ENCODE measurements at regions not wholly inside any gene's neighbourhood (a gene's known extent, or its start where the extent isn't known, plus 50 kb on each side); places are given as distances from the start of the nearest gene placed in this dataset.

DNA sequence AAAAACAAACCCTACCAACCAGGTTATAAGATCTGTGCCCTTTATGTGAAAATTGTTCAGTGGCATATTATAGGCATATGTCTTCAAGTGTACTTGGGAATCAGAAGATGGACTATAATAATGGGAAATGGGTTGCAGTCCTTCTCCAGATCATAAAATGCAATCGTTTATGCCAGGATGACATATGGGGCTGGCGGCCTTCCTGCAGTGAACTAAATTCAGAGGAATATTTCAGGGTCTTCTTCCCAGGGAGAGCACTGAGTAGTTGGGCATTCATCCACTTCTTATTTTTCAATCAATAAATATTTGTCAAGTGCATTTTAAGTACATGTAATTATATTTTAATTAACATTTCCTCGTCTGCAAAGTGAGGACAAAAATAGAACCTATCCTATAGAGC lies 176.2 kb upstream of the CNR1 start:
- no peak for DNase-seq (ENCODE audit: low read depth in 2 of 2)

DNA sequence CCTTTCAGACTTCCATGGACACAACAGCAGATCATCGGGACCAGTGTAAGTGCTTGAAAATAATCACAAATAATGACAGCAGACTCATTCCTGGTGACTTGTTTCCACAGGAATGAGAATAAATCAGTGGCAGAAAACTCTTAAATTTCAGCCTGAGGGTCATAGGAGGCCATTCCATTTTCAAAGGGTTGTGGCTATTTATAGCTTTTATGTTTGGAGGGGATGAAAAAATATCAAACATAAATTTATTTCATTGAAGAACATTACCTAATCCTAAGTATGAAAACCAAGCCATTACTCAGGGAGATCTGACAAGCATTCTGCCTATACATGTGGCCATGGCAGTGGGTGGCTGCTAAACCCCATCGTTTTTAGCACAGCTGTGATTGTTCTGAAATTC lies 173.6 kb upstream of the CNR1 start:
- DNase-seq (ENCODE audit: low read depth in 2 of 2): no peak

DNA sequence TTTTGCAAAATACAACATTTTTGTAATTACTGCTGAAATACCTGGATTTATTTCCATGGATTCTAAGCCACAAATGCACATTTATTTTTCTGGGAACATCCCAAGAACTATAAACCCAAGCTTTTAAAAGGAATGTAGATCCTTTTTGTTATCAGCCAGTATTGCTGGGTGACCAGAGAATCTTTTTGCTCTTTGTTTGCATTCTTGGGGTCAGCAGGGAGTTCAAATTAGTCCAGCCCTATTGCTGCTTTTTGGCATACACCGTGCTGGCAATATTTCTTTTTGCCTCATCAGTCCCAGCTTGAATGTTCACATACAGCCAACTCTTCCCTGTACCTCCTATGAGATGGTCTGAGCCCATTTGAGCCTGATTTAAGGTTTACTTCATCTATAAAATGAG lies 155.2 kb upstream of the CNR1 start:
- no peak for DNase-seq (ENCODE audit: low read depth in 2 of 2)

DNA sequence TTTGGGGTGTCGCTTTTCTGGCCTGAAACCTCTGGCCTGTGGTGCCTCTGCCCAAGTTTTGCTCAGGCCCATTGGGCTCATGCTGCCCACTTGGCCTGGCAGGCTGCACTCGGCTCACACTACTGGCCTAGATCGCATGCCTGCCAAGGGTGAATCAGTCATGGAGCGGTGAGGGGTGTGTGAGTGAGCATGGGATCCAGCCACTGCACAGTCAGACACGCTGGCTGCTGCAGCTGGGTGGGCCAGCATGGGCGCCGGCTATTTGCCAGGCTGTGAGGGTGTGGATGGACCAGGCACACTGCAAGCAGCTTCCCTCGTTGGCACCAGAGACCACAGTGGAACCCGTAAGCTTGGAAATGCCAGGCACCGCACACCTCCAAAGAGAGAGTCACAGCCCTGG lies 145.4 kb upstream of the CNR1 start:
- DNase-seq (ENCODE audit: low read depth in 2 of 2): no peak

DNA sequence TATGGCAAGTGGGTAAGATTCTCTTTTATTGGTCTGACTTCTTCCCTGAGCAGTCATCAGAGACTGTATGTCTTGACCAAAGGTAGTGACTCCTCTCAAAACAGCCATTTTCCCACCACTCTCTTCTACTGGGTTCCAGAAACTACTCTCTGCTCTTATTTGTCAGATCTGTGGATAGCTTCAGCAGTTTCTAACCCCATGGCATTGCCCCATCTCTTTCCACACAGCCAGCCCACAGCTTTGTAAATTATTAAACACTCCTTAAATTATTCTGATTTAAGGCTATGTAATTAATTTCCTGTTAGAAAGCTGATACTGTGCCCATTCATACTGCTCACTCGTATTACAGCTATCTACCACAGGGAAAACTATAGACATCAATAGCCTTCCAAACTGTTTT lies 138.4 kb upstream of the CNR1 start:
- no peak for DNase-seq (ENCODE audit: low read depth in 2 of 2)

DNA sequence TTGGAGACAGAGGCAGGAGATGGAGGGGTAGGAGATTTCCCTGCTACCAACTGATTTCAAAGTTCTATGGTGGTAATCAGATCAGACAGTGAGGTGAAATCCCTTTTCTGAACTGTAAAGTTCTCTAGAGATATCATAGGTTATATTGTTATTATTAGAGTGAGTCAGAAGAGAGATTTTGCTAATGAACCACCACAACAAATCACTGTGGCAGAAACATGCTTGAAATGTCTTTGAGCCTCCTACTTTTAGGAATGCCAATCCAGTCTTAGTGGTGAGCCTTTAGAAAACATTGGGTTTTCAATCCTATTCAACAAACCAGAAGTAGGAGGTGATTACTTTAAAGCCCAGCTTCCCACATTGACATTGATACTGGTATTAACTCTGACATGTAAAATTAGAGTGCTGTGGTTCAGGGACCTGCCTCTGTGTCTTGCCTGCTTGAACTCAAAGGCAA lies 136.7 kb upstream of the CNR1 start:
- no peak for DNase-seq (ENCODE audit: low read depth in 2 of 2)

DNA sequence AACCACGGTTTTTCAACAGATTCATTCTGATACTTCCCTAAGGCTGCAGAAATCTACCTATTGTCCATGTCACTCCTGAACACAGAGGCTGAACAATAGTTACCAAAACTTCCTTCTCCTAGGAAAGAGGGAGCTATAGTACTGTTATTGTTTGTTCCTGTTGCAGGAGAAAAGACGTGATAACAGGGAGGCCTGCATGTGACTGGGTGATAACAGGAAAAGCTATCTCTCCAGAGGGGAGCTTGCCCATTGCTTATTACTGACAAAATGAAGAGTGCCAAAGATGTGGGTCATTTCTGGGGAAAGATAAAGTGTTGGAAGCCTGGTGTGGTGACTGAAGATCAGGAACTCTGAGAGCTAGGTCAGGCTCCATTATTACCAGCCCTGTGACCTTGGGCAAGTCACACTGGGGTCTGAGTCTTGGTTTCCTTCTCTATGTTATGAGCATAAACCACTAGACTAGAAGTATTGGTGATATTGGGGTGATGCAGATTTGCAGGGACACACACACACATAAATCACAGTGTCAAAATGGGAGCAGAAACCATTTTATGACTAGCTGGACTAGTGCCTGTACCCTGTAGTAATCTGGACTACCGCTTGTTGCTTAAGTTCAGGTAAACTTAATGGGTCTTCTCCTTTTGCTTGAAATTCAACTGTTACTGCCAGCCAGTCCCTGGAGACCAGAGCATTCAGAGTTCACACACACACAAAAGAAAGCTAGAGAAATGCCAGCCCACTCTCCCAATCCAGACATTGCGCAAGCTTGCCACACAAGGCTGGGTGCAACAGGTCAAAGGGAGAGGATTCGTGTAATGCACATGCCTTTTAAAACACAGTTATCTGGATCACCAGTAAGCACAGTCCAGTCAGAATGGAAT lies 136.0 kb upstream of the CNR1 start:
- DNase-seq (ENCODE audit: low read depth in 2 of 2): no peak

DNA sequence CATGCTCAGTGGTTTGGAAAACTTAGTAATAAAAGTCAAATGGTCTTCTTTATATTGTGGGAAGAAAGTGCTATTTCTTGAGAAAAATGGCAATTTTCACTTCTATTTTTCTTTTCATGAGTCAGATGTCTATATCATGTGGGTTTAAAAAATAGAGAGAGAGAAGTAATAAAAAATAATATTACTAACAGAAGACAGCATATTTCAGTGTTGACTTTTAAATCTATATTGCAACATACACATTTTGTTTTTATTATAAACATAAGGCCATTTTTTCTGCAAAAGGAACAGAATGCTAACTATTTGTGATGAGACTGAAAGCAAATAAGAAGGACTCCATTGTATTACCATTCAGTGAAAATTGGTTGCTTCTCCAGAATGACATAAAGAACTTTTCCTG lies 135.1 kb upstream of the CNR1 start:
- no peak for DNase-seq (ENCODE audit: low read depth in 2 of 2)

DNA sequence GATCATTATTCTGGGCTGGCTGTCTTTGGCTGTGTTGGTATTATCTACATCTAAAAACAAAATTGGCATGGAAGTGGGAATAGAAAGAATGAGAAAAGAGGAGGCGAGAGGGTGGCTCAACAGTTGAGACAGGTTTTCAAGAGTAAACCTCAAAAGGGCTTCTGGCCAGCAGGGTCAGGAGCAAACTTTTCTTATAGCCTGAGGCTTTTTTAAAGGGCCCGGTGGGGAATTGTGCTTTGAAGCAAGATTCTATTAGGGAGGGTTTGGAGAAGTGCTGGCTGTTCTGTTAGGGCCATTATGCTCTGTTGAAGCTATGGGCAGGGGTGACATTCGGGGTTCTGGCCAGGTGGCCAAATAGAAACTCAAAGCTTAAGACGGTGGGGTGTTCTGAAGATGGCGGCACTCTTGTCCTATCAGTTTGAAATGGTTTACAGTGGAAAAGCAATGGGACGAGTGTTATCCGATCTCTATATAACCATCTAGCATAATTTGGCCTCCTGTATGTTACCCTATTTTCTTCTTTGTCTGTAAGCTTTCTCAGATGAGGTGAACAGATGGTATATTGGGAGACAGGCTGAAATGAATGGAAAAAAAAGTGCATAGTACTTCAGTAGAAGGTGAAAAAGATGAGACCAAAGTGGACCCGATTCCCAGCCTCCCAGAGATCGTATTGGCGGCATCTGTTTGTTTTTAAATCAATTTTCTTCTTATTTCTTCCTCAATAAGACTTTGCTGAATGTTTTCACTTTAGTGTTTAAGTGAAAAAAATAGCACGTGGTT lies 132.1 kb upstream of the CNR1 start:
- no peak for DNase-seq (ENCODE audit: low read depth in 2 of 2)

DNA sequence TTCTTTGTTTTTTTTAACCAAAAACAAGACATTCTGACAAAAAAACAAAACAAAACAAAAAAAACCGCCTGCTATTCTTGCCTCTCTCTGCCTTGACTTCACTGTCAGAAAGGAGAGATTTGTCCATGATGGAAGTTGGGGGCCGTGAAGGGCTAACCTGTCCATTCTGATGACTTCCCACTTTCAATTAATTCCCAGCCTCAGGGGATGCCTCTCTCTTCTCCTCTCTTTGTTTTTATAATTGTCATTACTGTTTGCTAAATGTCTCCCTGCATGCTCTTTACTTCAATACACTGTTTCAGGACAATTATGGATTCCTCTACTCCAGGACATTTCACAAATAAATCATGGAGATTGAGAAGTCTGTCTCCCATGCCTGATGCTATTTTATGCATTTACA lies 130.5 kb upstream of the CNR1 start:
- no peak for DNase-seq (ENCODE audit: low read depth in 2 of 2)

DNA sequence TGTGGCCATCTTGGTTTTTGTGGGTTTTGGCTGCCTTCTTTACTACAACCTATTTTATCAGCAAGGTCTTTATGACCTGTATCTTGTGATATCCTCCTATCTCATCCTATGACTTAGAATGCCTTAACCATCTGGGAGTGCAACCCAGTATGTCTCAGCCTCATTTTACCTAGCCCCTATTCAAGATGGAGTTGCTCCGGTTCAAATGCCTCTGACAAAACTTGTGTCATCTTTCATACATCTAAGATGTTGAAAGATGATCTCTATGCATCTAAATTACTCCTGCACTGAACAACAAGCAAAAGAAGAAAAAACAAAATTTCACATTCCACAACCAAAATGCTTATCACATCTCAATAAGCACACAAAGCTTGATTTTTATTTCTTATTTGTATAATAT lies 129.5 kb upstream of the CNR1 start:
- DNase-seq (ENCODE audit: low read depth in 2 of 2): no peak

DNA sequence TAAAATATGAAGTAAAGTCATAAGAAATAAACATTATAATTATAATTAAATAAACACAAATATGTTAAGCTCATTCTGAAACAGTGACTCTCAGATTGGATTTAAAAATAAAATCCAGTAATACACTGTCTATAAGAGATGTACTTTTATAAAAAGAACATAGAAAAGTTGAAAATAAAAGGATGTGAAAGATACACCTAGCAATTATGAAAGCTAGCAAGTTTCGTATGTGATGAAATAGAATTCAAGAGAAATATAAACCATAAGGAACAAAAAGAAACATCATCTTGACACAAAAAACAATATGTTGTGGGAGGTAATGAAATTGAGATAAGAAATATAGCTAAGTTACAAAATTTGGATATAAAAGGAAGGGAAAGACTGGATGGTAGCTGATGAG lies 128.6 kb upstream of the CNR1 start:
- DNase-seq (ENCODE audit: low read depth in 2 of 2): no peak

DNA sequence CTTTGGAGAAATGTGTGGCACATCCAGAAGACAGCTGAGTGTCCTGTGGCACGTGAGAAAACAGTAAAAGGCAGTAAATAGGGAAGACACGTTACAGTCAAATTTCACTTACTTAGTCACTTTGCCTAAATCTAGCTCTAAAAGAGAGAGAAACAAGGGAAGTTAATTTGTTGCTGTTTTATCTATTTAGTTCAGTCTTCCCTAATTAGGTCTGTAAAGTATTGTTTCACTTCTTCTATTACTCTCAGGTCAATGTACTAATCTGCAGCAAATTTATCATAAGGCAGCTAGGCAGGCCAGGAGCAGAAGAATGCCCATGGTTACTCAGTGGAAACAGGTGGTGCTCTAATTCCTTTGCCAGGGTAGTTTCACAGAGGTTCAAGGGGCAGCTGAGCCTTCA lies 124.3 kb upstream of the CNR1 start:
- DNase-seq (ENCODE audit: low read depth in 2 of 2): no peak

DNA sequence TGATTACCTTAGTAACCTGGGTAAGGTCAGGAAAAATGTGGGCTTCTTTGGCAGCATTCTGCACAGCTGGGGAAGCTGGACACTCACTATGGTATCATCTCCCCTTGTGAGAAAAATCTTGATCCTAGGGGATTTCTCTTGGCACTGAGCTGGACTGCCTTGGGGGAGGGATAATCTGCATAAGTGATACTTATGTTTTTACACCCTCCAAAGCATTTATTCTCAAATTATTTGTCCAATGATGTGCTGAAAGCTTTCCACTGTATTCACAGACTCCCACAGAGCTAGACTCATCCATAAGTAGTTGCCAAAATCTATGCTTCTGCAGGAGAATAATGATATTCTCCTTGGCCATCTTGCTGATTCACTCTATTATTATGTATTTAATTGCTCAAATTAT lies 121.5 kb upstream of the CNR1 start:
- no peak for DNase-seq (ENCODE audit: low read depth in 2 of 2)

DNA sequence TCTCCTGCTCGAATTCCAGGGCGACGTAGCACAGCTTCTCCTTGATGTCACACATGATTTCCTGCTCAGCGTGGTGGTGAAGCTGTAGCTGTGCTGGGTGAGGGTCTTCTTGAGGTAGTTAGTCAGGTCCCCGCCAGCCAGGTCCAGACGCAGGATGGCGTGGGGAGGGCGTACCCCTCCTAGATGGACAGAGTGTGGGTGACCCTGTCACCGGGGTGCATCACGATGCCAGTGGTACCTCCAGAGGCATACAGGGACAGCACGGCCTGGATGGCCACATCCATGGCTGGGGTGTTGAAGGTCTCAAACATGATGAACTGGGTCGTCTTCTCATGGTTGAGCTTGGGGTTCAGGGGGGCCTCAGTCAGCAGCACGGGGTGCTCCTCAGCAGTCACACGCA lies 110.2 kb upstream of the CNR1 start:
- DNase-seq (ENCODE audit: low read depth in 2 of 2): no peak

DNA sequence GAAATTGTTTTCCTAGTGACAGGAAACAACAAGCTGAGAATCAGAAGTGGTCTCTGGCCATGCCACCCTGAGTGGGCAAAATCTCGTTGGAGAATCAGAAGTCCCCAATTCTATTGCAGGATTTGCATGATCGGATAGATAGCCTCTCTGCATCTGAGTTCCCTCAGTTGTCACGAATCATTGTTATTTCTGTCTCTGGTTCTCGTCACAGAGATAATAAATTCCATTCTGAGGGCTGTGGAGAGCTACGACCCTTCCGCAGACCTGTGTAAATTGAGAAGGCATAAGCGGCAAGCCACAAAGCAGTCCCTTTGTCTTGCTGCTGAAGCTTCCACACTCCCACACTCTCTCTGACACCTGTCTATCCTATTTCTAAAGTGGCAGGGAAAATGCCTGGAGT lies 102.4 kb upstream of the CNR1 start:
- no peak for DNase-seq (ENCODE audit: low read depth in 2 of 2)

DNA sequence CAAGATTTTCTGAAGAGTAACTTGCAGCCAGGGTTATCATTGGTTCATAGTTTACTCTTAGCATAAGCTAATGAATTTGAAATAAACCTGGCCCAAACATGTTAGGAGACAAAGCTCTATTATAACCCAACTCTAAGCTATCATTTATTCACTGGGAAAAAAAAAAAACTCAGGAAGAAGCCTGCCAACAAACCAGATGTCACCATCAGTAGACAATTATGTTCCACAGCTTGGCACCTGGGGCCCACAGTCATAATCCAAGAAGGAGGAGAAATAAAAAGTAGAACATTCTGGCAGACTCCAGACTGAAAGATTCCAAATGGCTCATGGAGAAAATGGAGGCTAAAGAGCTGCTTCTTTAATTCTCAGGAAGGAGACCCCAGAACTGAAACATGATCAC lies 100.0 kb upstream of the CNR1 start:
- no peak for DNase-seq (ENCODE audit: low read depth in 2 of 2)

DNA sequence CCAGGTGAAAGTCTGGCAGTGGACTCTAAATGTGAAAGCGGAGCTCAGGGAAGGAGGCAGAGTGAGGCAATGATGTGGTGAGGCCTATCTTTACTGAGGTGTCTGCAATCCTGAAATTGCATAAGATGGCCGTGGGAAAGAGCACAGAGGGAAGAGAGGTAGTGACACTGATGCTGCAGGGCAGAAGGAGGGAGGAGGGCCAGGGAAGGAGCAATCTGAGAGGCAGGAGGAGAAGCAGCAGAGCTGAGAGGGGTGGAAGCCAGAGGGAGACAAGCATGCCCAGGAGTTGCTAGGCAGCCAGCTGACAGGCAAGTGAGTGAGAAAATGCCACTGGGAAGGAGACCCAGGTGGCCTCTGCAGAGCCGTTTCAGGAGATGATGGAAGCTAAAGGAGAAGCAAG lies 97.4 kb upstream of the CNR1 start:
- no peak for DNase-seq (ENCODE audit: low read depth in 2 of 2)

DNA sequence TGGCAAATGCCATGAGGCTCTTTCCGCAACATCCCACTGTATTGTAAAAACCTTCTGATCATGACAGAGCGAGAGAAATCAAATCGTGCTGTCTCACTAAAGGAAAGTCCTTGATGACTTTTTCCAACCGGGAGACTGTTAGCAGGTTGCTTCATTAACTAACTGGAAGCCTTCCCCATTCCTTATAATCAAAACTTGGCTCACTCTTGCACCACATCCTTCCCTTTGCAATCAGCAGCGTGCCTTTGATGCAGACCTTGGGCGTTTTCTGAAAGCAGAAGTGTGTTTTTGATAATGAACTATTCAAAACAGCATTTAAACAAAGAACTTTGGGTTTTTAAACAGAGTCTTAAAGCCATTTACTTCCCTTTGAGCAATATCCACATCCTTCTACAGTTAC lies 96.2 kb upstream of the CNR1 start:
- no peak for DNase-seq (ENCODE audit: low read depth in 2 of 2)

DNA sequence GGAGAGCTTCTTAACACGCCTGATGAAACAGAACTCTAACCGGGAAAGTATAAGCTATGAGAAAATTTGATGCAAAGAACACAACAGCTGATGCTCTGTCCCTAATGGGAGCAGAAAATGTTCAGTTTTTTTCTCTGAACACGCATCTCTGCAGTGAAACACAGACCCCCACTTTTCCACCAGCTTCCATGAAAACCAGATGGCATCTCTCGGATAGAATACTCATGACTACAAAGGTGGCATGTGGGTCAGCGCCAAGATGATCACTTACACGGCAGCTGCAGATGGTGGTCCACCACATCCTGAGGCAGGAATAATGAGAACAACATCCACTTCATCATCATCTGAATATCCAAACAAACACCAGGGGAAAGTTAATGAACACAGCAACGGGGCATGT lies 85.2 kb upstream of the CNR1 start:
- no peak for DNase-seq (ENCODE audit: low read depth in 2 of 2)

DNA sequence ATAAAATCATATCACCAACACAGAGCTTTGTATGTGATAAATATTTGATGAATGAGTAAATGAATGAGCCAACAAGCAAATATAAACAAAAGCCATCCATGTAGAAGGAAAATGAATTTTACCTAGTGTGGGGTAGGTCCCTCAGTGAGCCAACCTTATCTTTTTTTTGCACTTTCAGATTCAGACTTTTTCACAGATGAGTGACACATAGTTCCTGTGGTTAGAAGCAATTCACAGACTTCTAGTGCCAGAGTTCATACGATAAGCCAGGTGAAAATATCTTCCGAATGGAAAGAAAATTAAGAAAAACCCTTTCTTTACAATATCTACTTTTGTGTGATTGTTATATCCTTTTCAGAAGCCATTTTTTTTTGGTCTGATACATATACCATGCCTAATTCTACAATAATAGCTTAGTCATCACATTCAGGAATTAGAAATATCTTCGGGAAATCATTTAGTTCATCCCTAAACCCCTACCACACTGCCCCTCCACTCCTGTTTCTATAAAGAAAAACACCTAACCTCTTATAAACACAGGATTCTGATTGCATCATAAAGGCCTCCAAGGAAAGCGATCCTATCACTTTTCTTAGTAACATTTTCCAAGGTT lies 82.7 kb upstream of the CNR1 start:
- no peak for DNase-seq (ENCODE audit: low read depth in 2 of 2)

DNA sequence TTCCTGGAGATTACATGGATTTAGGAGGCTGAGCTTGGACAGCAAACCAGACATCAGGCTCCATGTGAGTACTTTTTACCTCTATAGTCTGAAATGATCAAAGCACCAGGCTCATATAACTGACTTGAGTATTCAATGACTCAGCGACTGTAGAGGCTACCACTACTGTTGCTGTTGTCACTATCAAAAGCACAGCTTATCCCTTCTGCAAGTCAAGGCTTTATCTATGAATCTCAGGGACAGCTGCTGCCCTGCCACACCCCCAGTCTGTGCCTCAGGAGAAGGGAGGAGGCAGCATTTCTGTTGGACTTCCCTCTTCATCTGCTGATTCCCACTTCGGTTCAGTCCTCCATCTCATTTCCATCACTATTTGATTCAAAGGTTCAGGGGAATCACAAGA lies 80.5 kb upstream of the CNR1 start:
- DNase-seq (ENCODE audit: low read depth in 2 of 2): no peak

DNA sequence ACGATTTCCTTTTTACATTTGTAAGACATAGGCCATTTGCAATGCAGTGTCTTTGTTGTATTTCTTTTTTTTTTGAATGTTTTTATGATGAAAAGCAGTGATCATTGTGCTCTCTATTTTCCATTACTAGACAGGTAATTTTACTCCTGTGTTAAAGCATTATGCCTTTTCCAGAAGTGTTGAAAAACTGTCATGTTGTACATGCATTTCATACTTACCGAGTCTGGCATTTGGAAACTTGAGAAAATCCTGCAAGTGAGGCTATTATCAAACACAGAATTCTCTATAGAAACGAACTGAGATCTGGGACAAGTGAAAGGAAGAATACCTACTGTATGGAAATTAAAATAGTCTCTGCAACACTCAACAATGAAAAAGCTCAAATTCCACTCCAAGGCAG lies 78.6 kb upstream of the CNR1 start:
- DNase-seq (ENCODE audit: low read depth in 2 of 2): no peak

Data from fibroblast of skin of left quadriceps (primary cell).